H1 (cell line): ENCODE measurements at regions not wholly inside any gene's neighbourhood (a gene's known extent, or its start where the extent isn't known, plus 50 kb on each side); places are given as distances from the start of the nearest gene placed in this dataset.

Experiments used
- BRCA1 ChIP-seq: IDR thresholded peaks from 2 replicates; pipeline ENCODE4 v1.6.1; 2012; ENCODE audit warnings: low read depth, low read length, improper control_type of control experiment
- SIX5 ChIP-seq: IDR thresholded peaks from 2 replicates; pipeline ENCODE4 v1.6.1; 2011; ENCODE audit warnings: mild to moderate bottlenecking, low read depth, low read length

DNA sequence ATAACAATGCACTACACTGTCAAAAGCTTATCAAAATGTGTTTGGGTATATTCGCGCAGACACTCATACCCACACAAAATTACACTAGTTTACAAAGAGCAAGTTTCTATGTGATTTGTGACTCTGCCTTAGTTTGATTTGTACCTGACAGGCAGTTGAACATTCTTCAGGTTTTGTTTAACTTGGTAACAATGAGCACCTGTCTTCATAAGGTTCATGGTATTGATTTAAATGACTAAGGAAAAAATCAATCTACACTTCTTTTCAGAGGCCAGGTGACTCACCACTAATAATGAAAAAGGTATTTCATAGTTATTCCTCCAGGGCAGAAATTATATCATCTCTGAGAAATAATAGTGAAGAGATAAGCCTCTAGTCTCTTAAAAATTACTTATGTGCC, 1114.6 kb upstream of the AGA start (continued):
- TF ChIP-seq SIX5 (no peak), BRCA1 (no peak)
